Testis (tissue), 2 donors: ENCODE measurements at regions not wholly inside any gene's neighbourhood (a gene's known extent, or its start where the extent isn't known, plus 50 kb on each side); places are given as distances from the start of the nearest gene placed in this dataset.

Experiments used
- DNase-seq: peaks from one replicate; pipeline ENCODE4 v3.0.0-alpha.2; 2019
- H3K27ac ChIP-seq, 2 donors: fragments of 200-600 bp; sonication (generic); one replicate each; pipeline ENCODE4 v1.5.1; 2019
- H3K27me3 ChIP-seq: fragments of 200-600 bp; sonication (generic); one replicate; pipeline ENCODE4 v1.5.1; 2019
- H3K36me3 ChIP-seq: fragments of 200-600 bp; sonication (generic); one replicate; pipeline ENCODE4 v1.5.1; 2017; ENCODE audit warnings: low read depth; ENCODE audit errors: missing control alignments
- H3K4me1 ChIP-seq: fragments of 200-600 bp; sonication (generic); one replicate; pipeline ENCODE4 v1.5.1; 2019
- H3K4me3 ChIP-seq, 2 donors: fragments of 200-600 bp; sonication (generic); one replicate each; pipeline ENCODE4 v1.5.1; 2017 to 2019
- H3K9me3 ChIP-seq: fragments of 200-600 bp; sonication (generic); one replicate; pipeline ENCODE4 v1.5.1; 2017
- POLR2A ChIP-seq: fragments of 450-650 bp; IDR thresholded peaks from one replicate; pipeline ENCODE4 v1.6.1; 2017; ENCODE audit warnings: antibody characterized with exemption, mild to moderate bottlenecking, moderate library complexity
- WGBS, 2 donors: methylation state at CpG; one replicate each; pipeline ENCODE4 v1.1.5; 2018; 5-methylcytosine and 5-hydroxymethylcytosine counted together
- intact Hi-C: fragments of 100-400 bp; cut with DNase I; formaldehyde crosslinking; loops from one replicate; pipeline ENCODE4 v1.15.1; 2023; ENCODE audit warnings: low total_unique reads
- TF ChIP-seq, protein P1 (sequence below), 3 experiments: fragments of 450-650 bp in 2 of 3; fragments of 200-600 bp in 1 of 3; sonication (generic) in 1 of 3; IDR thresholded peaks; one replicate each; pipeline ENCODE4 v1.5.1; 2016 to 2019; ENCODE audit warnings: antibody characterized with exemption in 3 of 3, mild to moderate bottlenecking in 2 of 3, moderate library complexity in 1 of 3

DNA sequence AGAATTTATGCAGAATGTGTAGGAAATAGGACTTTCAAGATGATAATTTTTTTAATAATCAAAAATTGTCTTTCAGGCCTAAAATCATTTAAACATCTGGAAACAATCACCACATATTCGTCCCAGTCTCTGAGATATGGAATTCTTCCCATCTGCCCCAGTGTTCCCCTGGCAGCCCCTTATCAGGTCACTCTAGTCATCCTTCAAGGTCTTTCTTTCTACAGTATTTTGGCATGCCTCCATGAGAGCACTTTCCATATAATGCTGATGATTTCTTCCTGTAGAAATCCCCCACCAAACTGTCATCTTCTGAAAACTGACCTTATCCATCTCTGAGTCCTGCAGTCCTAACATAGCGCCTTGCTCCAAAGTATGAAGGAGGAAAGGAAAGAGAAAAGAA is 422.1 kb downstream of the RPS29 start:
- intact Hi-C loops, result no loop called here
- no peaks in the 10 kb centered on the region for H3K36me3 ChIP-seq
- DNase-seq, result no peak
- H3K4me3 ChIP-seq, result no peak overlapping the region
- H3K27me3 ChIP-seq, result no peaks in the 10 kb centered on the region
- no peaks in the 10 kb centered on the region for H3K9me3 ChIP-seq
- 36 to 48% methylated on average over 2 of the region's 2 CpGs for WGBS, 2 donors
- TF ChIP-seq POLR2A, result no peak
- TF ChIP-seq, protein P1, sequence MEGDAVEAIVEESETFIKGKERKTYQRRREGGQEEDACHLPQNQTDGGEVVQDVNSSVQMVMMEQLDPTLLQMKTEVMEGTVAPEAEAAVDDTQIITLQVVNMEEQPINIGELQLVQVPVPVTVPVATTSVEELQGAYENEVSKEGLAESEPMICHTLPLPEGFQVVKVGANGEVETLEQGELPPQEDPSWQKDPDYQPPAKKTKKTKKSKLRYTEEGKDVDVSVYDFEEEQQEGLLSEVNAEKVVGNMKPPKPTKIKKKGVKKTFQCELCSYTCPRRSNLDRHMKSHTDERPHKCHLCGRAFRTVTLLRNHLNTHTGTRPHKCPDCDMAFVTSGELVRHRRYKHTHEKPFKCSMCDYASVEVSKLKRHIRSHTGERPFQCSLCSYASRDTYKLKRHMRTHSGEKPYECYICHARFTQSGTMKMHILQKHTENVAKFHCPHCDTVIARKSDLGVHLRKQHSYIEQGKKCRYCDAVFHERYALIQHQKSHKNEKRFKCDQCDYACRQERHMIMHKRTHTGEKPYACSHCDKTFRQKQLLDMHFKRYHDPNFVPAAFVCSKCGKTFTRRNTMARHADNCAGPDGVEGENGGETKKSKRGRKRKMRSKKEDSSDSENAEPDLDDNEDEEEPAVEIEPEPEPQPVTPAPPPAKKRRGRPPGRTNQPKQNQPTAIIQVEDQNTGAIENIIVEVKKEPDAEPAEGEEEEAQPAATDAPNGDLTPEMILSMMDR (IDR thresholded peaks at IDR 0.05), result no peak
- no peak overlapping the region for H3K27ac ChIP-seq
- no peaks in the 10 kb centered on the region for H3K4me1 ChIP-seq

DNA sequence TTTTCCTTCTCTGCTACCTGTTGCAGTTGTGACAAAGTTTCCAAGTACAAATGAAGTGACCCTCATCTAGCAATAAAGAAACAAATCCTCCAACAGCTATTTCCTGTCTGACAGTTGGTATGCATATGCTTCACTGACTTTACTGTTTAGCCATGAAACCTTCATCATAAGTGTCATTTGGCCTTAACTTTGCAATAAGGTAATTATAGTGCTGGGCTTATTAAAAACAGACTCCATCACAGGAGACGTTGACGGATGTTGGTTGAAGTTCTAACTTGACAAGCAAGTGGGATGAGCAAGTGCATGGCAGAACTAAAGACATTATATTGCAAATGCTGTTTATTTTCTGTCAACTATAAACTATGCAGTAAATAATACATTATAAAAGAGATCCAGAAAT is 425.2 kb downstream of the RPS29 start:
- H3K4me1 ChIP-seq, result no peaks in the 10 kb centered on the region
- no peaks in the 10 kb centered on the region for H3K36me3 ChIP-seq
- intact Hi-C loops, result no loop called here
- H3K27me3 ChIP-seq, result no peaks in the 10 kb centered on the region
- no peaks in the 10 kb centered on the region for H3K9me3 ChIP-seq
- no peak for DNase-seq
- H3K4me3 ChIP-seq, result no peak overlapping the region
- TF ChIP-seq, protein P1 (IDR thresholded peaks at IDR 0.05), result no peak
- TF ChIP-seq POLR2A, result no peak
- 41 to 66% methylated on average over 2 of the region's 2 CpGs for WGBS, 2 donors
- no peak overlapping the region for H3K27ac ChIP-seq

DNA sequence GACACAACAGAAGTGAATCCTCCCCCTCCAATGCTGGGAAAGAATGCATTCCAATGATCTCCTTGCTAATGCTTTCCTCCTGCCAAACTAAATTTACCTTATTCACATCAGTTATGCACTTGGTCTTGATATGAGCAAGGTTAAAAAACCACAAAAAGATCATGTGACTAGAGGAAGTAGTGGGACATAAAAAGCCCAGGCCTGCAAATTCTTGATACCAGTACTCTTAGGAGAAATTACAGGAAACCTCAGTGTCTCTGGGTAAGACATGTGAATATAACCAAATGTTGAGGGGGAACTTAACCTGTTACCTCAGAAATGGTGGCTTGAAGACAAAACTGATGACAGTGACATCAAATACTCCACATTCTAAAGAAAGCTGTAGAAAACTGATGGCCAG is 427.1 kb downstream of the RPS29 start:
- Histone ChIP-seq H3K27ac (no peak overlapping the region), H3K9me3 (no peaks in the 10 kb centered on the region), H3K27me3 (no peaks in the 10 kb centered on the region), H3K4me3 (no peak overlapping the region), H3K36me3 (no peaks in the 10 kb centered on the region), H3K4me1 (no peaks in the 10 kb centered on the region)
- TF ChIP-seq POLR2A, result no peak
- TF ChIP-seq, protein P1 (IDR thresholded peaks at IDR 0.05), result no peak
- no peak for DNase-seq
- intact Hi-C loops, result no loop called here

DNA sequence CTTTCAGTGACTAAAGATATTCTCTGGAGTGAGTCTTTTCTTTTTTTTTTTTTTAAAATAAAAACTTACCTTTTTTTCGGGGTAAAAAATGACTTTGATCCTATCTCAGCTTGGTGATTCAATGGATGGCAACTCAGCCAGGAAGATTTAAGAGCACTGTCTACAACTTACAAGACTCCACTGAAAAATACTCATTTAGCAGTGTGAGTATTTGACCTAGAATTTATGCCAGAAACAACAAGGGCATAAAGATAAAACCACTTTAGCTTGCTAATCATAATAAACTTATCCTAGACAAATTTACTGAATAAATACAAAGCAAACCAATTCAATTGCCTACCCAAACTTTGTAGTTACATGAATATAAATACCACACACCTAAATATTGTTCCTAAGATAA is 446.6 kb downstream of the RPS29 start:
- Histone ChIP-seq H3K4me3 (no peak overlapping the region), H3K4me1 (no peaks in the 10 kb centered on the region), H3K27me3 (no peaks in the 10 kb centered on the region), H3K9me3 (no peaks in the 10 kb centered on the region), H3K36me3 (no peaks in the 10 kb centered on the region), H3K27ac (no peak overlapping the region)
- no peak for DNase-seq
- 18 to 22% methylated on average over 1 of the region's 1 CpG for WGBS, 2 donors
- intact Hi-C loops, result no loop called here
- TF ChIP-seq, protein P1 (IDR thresholded peaks at IDR 0.05), result no peak
- TF ChIP-seq POLR2A, result no peak

DNA sequence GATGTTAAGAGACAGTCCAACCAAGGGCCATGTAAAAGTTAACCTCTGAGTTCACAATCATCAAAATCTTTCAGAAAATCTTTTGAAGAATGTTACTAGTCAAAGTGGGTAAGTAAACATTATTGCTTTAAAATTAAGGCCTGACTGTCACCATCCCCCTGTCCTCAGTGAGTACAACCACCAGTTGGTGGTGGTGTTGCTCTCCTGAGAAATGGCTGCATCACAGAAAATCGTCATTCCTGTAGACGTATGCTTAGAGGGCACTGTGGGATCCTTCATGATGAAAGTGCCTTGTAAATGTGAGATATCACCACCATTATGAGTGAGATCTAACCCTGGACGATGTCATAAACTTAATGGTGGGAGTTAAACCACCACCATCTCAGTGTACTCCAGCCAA is 451.2 kb downstream of the RPS29 start:
- Histone ChIP-seq H3K27ac (no peak overlapping the region), H3K27me3 (no peaks in the 10 kb centered on the region), H3K4me1 (no peaks in the 10 kb centered on the region), H3K4me3 (no peak overlapping the region), H3K9me3 (no peaks in the 10 kb centered on the region), H3K36me3 (no peaks in the 10 kb centered on the region)
- TF ChIP-seq, protein P1 (IDR thresholded peaks at IDR 0.05), result no peak
- TF ChIP-seq POLR2A, result no peak
- intact Hi-C loops, result no loop called here
- no peak for DNase-seq
- 33 to 34% methylated on average over 3 of the region's 3 CpGs for WGBS, 2 donors
